HFFc6 (cell line): ENCODE measurements at regions not wholly inside any gene's neighbourhood (a gene's known extent, or its start where the extent isn't known, plus 50 kb on each side); places are given as distances from the start of the nearest gene placed in this dataset.
"Not testable (repeated sequence)": the region's sequence is repeated elsewhere in the genome, so short reads cannot be mapped to it uniquely, and the experiment has no call there.

ENCODE experiments used
- DNase-seq: peaks from one replicate; pipeline ENCODE4 v3.0.0-alpha.2; 2018
- H3K27ac Mint-ChIP-seq: 2 replicates; pipeline ENCODE4 v1.8.0; 2020; ENCODE audit warnings: mild to moderate bottlenecking, mixed read lengths
- H3K27me3 Mint-ChIP-seq: 2 replicates; pipeline ENCODE4 v1.8.0; 2021; ENCODE audit warnings: mild to moderate bottlenecking, moderate library complexity, mixed read lengths; ENCODE audit not compliant: insufficient read depth
- H3K36me3 Mint-ChIP-seq: 2 replicates; pipeline ENCODE4 v1.8.0; 2021; ENCODE audit warnings: low read depth, mixed read lengths
- H3K4me1 Mint-ChIP-seq: 2 replicates; pipeline ENCODE4 v1.8.0; 2020; ENCODE audit warnings: low read depth, mixed read lengths
- H3K4me3 Mint-ChIP-seq: 2 replicates; pipeline ENCODE4 v1.8.0; 2020; ENCODE audit warnings: mild to moderate bottlenecking, moderate library complexity, mixed read lengths
- H3K9me3 Mint-ChIP-seq: 2 replicates; pipeline ENCODE4 v1.8.0; 2020; ENCODE audit warnings: mild to moderate bottlenecking, mixed read lengths
- TF ChIP-seq, protein P1 (sequence below): fragments of 200-600 bp; sonication (generic); IDR thresholded peaks from 2 replicates; pipeline ENCODE4 v1.5.0; 2021; ENCODE audit warnings: antibody characterized with exemption, mild to moderate bottlenecking

DNA sequence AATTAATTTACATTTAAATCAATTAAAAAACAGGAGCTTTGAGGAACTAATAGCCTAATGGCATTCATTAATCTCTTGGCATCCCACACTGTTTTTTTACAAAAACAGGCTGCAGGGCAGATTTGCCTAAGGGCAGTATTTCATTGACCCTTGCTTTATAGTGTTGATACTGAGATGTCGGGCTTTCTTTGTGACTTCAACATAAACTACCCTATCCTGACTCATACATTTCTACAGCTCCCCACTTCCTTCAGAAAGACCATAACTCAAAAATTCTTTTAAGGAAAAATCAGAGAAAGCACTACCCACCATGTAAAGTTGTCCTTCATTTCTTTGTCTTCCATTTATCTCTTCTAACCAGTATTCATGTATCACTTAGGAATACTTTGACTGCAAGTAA is 92.2 kb upstream of the NT5E start:
- H3K27ac Mint-ChIP-seq: peak overlapping the region; percentile 31
- H3K27me3 Mint-ChIP-seq: peaks cover 1% of the 10 kb centered on the region; the same call in 1 of the 2 replicates
- no peak for DNase-seq
- TF ChIP-seq, protein P1, sequence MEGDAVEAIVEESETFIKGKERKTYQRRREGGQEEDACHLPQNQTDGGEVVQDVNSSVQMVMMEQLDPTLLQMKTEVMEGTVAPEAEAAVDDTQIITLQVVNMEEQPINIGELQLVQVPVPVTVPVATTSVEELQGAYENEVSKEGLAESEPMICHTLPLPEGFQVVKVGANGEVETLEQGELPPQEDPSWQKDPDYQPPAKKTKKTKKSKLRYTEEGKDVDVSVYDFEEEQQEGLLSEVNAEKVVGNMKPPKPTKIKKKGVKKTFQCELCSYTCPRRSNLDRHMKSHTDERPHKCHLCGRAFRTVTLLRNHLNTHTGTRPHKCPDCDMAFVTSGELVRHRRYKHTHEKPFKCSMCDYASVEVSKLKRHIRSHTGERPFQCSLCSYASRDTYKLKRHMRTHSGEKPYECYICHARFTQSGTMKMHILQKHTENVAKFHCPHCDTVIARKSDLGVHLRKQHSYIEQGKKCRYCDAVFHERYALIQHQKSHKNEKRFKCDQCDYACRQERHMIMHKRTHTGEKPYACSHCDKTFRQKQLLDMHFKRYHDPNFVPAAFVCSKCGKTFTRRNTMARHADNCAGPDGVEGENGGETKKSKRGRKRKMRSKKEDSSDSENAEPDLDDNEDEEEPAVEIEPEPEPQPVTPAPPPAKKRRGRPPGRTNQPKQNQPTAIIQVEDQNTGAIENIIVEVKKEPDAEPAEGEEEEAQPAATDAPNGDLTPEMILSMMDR: no peak
- no peaks in the 10 kb centered on the region for H3K9me3 Mint-ChIP-seq
- H3K4me1 Mint-ChIP-seq: peaks cover 70% of the 10 kb centered on the region
- no peaks in the 10 kb centered on the region for H3K36me3 Mint-ChIP-seq
- H3K4me3 Mint-ChIP-seq: no peak overlapping the region

DNA sequence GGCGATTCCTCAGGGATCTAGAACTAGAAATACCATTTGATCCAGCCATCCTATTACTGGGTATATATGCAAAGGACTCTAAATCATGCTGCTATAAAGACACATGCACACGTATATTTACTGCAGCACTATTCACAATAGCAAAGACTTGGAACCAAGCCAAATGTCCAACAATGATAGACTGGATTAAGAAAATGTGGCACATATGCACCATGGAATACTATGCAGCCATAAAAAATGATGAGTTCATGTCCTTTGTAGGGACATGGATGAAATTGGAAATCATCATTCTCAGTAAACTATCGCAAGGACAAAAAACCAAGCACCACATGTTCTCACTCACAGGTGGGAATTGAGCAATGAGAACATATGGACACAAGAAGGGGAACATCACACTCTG is 93.1 kb upstream of the NT5E start:
- not testable (repeated sequence) for H3K4me3 Mint-ChIP-seq, H3K27ac Mint-ChIP-seq, H3K9me3 Mint-ChIP-seq, DNase-seq, H3K36me3 Mint-ChIP-seq, H3K27me3 Mint-ChIP-seq
- H3K4me1 Mint-ChIP-seq: peaks cover 60% of the 10 kb centered on the region

- TF ChIP-seq, protein P1: no peak
- H3K4me1 Mint-ChIP-seq: peaks cover 51% of the 10 kb centered on the region
- no peak overlapping the region for H3K4me3 Mint-ChIP-seq
- peaks cover 1% of the 10 kb centered on the region; the same call in 1 of the 2 replicates for H3K27me3 Mint-ChIP-seq
- DNase-seq: no peak
- H3K9me3 Mint-ChIP-seq: no peaks in the 10 kb centered on the region
- no peaks in the 10 kb centered on the region for H3K36me3 Mint-ChIP-seq
- no peak overlapping the region for H3K27ac Mint-ChIP-seq
These were observed 94.1 kb upstream of the NT5E start for GRCh38 chr6:85355816-85356215.

DNA sequence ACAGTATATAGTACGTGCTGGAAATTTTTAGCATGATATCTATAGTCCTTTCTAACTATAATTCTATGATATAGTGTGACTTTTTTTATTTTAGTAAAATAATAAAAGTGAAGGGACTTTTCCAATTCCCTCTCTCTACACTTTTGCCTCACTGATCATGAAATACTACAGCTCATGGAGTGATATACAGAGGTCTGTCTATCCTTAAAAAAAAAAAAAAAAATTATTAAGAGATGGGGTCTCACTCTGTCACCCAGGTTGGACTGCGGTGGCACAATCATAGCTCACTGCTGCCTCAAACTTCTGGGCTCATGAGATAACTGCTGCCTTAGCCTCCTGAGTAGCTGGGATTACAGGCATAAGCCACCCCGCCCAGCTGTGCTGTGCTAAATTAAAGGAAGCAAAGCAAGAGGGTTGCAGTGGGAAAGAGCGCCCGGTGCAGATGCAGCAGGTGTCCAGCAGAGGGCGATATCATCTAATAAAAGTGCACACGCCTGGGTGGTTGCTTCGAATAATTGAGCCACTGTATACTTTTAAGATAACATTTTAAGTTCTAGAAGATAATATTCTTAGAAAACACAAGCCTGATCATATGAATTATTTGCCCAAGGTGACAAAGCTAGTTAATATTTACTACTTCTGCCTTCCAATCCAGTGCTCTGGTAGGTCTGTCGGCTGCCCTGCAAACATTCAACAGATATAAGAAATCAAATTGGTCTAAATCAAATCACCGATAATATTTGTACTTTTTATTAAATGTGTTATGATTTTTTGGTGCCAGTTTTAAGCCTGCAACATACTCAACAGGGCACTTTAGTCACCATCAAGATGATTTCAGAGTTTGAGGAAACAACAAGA is 94.9 kb upstream of the NT5E start:
- no peak overlapping the region for H3K27ac Mint-ChIP-seq
- TF ChIP-seq, protein P1: peak; percentile 99
- H3K4me3 Mint-ChIP-seq: no peak overlapping the region
- no peaks in the 10 kb centered on the region for H3K36me3 Mint-ChIP-seq
- peaks cover 43% of the 10 kb centered on the region for H3K4me1 Mint-ChIP-seq
- peak; percentile 60 for DNase-seq
- H3K9me3 Mint-ChIP-seq: no peaks in the 10 kb centered on the region
- H3K27me3 Mint-ChIP-seq: peaks cover 1% of the 10 kb centered on the region; the same call in 1 of the 2 replicates

GRCh38 chr6:85353012-85353411 is 96.9 kb upstream of the NT5E start:
- peaks cover 1% of the 10 kb centered on the region; the same call in 1 of the 2 replicates for H3K27me3 Mint-ChIP-seq
- peaks cover 25% of the 10 kb centered on the region for H3K4me1 Mint-ChIP-seq
- TF ChIP-seq, protein P1: no peak
- no peak overlapping the region for H3K4me3 Mint-ChIP-seq
- no peak overlapping the region for H3K27ac Mint-ChIP-seq
- no peaks in the 10 kb centered on the region for H3K36me3 Mint-ChIP-seq
- DNase-seq: no peak
- H3K9me3 Mint-ChIP-seq: no peaks in the 10 kb centered on the region

- TF ChIP-seq, protein P1: no peak
- H3K4me3 Mint-ChIP-seq: no peak overlapping the region
- peaks cover 12% of the 10 kb centered on the region for H3K4me1 Mint-ChIP-seq
- H3K27me3 Mint-ChIP-seq: no peaks in the 10 kb centered on the region; the same call in 1 of the 2 replicates
- H3K27ac Mint-ChIP-seq: no peak overlapping the region
- H3K36me3 Mint-ChIP-seq: no peaks in the 10 kb centered on the region
- no peaks in the 10 kb centered on the region for H3K9me3 Mint-ChIP-seq
- DNase-seq: no peak
These were observed 101.2 kb upstream of the NT5E start for GRCh38 chr6:85348643-85349042.
